ENCODE measurements at regions not wholly inside any gene's neighbourhood (a gene's known extent, or its start where the extent isn't known, plus 50 kb on each side); places are given as distances from the start of the nearest gene placed in this dataset.

- TF ChIP-seq CTCF (IDR thresholded peaks at IDR 0.05) = no peak
- no peak for TF ChIP-seq POLR2A (IDR thresholded peaks at IDR 0.05)
These were observed 66.9 kb upstream of the C15orf39 start for GRCh38 chr15:75134748-75135147.
